Keratinocyte (primary cell): ENCODE measurements at regions not wholly inside any gene's neighbourhood (a gene's known extent, or its start where the extent isn't known, plus 50 kb on each side); places are given as distances from the start of the nearest gene placed in this dataset.

Experiments
- CTCF ChIP-seq, 3 experiments: IDR thresholded peaks in 1 of 3; conservative IDR thresholded peaks in 1 of 3; optimal IDR thresholded peaks in 1 of 3; 2 replicates in 2 of 3; 3 replicates in 1 of 3; pipeline versions ENCODE3 to v1.5.1; 2011; ENCODE audit warnings: low read length in 3 of 3, mild to moderate bottlenecking in 3 of 3, moderate library complexity in 2 of 3, control low read depth in 1 of 3, inconsistent platforms in 1 of 3; ENCODE audit not compliant: insufficient read depth in 2 of 3; ENCODE audit errors: extremely low read depth in 1 of 3
- EZH2 ChIP-seq: IDR thresholded peaks from one replicate; pipeline ENCODE4 v1.6.1; 2012; ENCODE audit warnings: inconsistent platforms, mild to moderate bottlenecking, low read length, moderate library complexity

GRCh38 chrX:150118476-150118875 is 180.2 kb upstream of the EOLA2 start:
- TF ChIP-seq CTCF (optimal IDR thresholded peaks at IDR 0.05 in 1 of 3, IDR thresholded peaks at IDR 0.05 in 1 of 3, conservative IDR thresholded peaks at IDR 0.05 in 1 of 3; ENCODE audit: extremely low read depth in 1 of 3, insufficient read depth in 2 of 3, low read length in 3 of 3) (no peak), EZH2 (no peak)
